ENCODE measurements at regions not wholly inside any gene's neighbourhood (a gene's known extent, or its start where the extent isn't known, plus 50 kb on each side); places are given as distances from the start of the nearest gene placed in this dataset.

- DNase-seq (ENCODE audit: low read depth, low spot score), result no peak
These were observed 316.2 kb upstream of the SHH start for GRCh38 chr7:156128496-156128895.

GRCh38 chr7:156127166-156128134 is 315.2 kb upstream of the SHH start:
- no peak for DNase-seq (ENCODE audit: low read depth, low spot score)

DNA sequence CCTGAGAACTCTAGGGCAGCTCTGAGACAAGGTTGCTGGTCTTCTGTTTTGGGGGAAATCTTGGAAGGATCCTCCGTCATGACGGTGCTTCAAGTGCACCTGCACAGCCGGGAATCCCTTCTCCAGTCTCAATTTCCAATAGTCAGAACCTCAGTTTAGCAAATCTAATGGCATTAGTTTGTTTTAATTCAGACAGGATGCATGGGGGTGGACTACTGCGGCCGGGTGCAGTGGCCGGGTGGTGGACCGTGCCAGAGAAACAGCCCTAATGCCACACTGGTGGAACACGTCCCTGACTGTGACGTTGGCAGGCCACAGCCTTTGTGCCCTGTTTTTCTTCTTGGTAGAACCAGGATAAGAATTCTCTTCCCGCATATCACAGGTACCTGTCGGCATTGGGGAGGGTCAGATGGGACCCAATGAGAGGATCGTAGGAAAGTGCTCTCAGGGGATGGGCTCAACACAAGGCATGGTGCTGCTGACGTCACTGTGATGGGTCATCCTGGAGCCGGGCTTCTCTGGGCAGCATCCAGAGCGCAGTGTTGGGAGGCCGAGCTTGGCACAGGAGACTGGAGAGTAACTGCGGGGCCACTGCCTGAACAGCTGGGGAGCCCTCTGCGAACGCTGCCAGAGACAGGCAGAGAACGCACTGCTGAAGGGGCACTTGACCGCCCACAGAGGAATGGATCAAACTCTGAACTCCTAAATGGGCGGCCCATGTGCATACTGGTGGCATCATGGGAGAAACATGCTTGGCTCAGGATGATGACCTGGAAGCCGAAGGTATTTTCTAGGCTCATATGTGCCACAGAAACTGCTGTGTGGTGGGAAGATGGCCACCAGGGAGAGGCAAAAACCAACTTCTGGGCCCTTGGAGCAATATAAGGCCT is 313.8 kb upstream of the SHH start:
- DNase-seq (ENCODE audit: low read depth, low spot score), result no peak

DNA sequence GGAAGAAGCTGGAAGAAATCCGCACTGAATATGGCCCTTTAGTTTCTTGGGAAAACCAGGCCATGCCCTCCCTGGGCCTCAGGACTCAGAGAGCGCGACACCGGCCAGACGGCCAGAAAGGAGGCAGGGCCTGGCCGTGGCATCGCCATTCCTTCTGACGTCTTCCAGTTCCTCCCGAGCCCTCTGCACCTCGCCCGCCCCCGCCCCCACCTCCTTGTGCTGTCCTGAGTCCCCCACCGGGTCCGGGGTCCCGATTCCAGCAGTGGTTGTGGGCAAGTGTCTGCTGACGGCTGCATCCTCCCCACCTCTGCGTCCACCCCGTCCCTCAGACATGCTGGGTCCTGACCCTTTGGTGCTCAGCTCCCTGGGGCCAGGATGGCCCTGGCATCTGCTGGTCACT is 312.1 kb upstream of the SHH start:
- DNase-seq (ENCODE audit: low read depth, low spot score), result no peak

GRCh38 chr7:156123362-156123761 is 311.1 kb upstream of the SHH start:
- no peak for DNase-seq (ENCODE audit: low read depth, low spot score)

DNA sequence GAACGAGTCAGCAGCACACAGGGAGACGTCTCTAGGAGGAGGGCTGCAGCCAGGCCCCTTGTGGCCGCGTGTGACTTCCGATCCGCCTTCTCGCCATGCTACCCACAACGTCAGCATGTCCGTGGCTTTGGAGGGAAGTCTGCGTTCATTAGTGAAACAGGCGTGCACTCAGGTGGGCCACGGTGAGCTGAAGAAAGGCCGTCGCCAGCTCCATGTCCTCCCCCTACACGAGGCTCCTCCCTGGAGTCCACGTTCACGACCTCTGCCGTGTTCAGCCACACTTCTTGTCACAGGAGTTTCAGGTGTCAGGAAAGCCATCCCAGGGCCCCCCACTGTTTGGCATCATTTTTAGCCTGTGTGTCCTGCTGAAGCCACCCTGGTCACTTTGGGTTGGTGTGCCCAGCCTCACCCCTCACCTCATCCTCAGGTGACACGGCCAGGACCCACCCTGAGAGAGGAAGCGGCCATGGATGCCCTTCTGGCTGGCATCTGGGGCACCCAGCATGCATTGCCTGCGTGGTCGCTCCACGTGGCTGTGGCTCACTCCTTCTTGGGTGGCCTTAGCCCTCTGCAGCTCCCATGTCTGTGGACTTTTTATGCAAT is 310.6 kb upstream of the SHH start:
- no peak for DNase-seq (ENCODE audit: low read depth, low spot score)

GRCh38 chr7:156121956-156122355 is 309.7 kb upstream of the SHH start:
- DNase-seq (ENCODE audit: low read depth, low spot score), result no peak

GRCh38 chr7:156121434-156121833 is 309.2 kb upstream of the SHH start:
- DNase-seq (ENCODE audit: low read depth, low spot score), result no peak

- DNase-seq (ENCODE audit: low read depth, low spot score), result no peak
These were observed 308.3 kb upstream of the SHH start for GRCh38 chr7:156120552-156120951.

DNA sequence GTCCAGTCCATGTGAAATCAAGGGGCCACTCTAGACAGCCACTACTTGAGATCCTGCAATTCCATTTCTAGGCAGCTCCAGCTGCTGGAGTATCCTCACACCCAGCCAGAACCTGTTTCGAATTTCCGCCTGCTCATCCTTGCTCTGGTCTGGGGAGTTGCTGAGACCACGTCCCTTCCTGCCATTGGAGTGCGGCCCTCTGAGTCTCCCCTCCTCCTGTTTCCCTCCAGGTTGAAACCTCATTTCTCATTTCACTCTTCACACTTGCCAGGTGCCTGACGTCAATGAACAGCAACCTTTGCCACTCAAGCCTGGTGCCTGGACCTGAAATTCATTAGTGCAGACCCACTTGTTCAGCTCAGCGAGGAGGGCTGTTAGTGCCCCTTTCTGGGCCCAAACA is 307.5 kb upstream of the SHH start:
- no peak for DNase-seq (ENCODE audit: low read depth, low spot score)

DNA sequence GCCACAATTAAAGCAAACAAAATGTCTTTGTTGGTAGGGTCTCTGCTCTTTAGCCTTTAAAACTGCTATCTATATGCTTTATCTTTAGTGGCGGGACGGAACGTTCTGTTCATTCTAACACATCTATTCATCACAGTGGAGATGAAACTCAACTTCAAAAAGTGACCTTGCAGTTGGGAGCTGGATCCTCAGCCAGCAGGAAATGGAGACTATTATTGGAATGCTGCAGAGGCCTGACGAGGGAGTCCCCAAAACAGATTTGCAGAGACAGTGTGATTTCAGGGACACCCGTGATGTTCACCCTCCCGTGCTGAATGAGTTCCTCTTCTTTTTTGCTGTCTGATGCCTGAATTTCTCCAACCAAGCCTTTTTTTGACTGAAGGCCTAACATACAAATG is 306.0 kb upstream of the SHH start:
- DNase-seq (ENCODE audit: low read depth, low spot score), result no peak

- no peak for DNase-seq (ENCODE audit: low read depth, low spot score)
These were observed 305.4 kb upstream of the SHH start for GRCh38 chr7:156117542-156118247.

DNA sequence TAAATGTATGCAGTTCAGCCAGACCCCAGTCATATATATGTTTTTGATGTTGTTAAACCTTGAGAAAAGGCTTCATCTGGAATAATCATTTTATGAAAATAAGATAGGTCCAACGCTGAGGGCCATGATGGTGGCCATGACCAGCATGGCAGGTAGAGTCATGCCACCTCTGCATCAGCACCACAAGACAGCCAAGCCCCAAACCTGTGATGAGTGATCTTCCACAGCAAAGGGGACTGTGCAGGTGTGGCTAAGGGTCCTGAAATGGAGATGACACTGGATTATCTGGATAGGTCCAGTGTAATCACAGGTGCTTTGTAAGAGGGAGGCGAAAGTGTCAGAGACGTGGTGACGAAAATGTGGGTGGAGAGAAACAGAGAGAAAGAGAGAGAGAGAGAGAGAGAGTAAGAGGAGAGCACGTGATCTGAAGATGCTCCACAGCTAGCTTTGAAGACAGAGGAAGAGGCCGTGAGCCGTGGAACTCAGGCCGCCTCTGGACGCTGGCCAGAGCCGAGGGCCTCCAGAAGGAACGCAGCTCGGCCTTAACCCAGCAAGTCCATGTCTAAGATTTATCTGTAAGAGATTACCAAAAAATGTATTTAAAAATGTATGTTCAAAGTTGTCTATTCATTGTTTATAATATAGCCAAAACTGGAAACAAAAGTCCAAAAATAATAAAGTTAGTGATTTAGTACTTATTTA is 304.4 kb upstream of the SHH start:
- no peak for DNase-seq (ENCODE audit: low read depth, low spot score)

DNA sequence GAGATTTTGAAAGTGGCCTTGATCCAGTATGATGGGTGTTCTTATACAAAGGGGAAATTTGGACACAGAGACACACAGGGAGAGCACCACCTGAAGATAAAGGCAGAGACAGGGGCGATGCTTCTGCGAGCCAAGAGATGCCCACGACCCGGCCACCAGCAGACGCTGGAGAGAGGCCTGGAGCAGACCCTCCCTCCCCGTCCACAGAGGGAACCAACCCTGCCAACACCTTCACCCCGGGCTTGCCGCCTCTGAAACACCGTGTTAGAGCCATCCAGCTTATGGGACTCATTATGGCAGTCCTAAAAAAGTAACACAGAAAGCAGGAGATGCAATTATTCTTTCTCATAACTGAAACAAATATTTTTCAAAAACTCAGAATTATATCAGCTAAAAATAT is 303.3 kb upstream of the SHH start:
- DNase-seq (ENCODE audit: low read depth, low spot score), result no peak

DNA sequence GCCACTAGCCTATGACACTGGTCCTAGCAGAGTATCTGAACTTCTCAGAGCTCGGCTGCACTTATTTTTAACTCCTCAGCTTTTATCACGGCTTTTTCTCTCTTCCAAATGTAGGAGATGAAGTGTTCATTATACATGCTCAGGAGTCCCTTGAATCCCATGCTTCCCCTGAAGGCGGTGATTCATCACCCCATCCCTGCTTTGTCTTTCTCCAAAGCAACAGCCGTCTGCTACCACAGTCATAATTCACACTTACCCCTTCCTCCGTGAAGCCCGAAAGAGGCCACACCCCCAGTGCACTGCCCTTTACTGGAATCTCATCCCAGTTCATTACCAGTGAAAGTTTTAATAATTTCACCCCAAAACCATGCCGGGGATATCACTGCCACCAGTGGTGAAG is 301.5 kb upstream of the SHH start:
- DNase-seq (ENCODE audit: low read depth, low spot score), result no peak

- no peak for DNase-seq (ENCODE audit: low read depth, low spot score)
These were observed 297.7 kb upstream of the SHH start for GRCh38 chr7:156109988-156110387.

- DNase-seq (ENCODE audit: low read depth, low spot score), result no peak
These were observed 296.8 kb upstream of the SHH start for GRCh38 chr7:156109076-156109475.

DNA sequence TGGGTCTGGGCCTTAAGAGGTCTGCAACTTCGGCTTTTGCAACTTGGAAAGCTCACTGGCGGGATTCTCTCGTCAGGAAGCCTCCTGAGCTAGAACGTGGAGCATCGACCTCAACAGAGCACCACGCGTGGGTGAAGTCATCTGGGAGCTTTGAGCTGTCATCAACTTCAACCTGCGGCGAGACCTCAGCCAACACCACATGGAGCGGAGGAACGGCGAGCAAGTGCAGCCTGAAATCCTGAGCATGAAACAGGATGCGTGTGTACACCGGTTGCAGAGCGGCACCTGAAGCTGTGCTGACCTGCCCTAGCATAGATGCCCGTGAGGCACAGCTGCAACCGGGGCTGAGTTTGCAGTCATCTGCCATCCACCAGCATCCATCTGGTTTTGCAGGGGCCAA is 295.7 kb upstream of the SHH start:
- no peak for DNase-seq (ENCODE audit: low read depth, low spot score)

DNA sequence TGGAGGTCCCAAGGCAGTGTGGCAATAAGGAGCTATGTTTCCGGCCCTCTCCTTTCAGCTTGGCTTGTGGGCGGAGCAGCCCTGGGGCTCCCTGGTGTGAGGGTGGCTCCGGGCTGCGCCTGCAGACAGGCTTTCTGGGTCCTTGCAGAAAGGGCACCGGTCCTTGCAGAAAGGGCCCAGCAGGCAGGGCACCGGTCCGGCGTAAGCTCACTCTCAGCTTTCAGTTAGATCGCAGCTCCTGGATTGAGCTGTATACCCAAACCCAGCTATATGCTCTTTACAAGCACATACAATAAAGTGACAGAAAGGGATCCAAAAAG is 293.8 kb upstream of the SHH start:
- DNase-seq (ENCODE audit: low read depth, low spot score), result no peak

- no peak for DNase-seq (ENCODE audit: low read depth, low spot score)
These were observed 293.3 kb upstream of the SHH start for GRCh38 chr7:156105337-156106106.
